ENCODE measurements at regions not wholly inside any gene's neighbourhood (a gene's known extent, or its start where the extent isn't known, plus 50 kb on each side); places are given as distances from the start of the nearest gene placed in this dataset.

- no peak for TF ChIP-seq RNF2 (IDR thresholded peaks at IDR 0.05; ENCODE audit: borderline replicate concordance, low read depth, low read length, missing control alignments, poor library complexity, severe bottlenecking)
- TF ChIP-seq JUND (IDR thresholded peaks at IDR 0.05; ENCODE audit: low read length): no peak
- no peak for TF ChIP-seq CEBPB (IDR thresholded peaks at IDR 0.05; ENCODE audit: low read depth, low read length)
- no peak for TF ChIP-seq ZNF274 (IDR thresholded peaks at IDR 0.05; ENCODE audit: borderline replicate concordance, extremely low read depth, low read length)
- no peak for TF ChIP-seq POLR2A (IDR thresholded peaks at IDR 0.05; ENCODE audit: control extremely low read depth in 1 of 2, low read depth in 2 of 2, low read length in 2 of 2)
Observed at GRCh38 chrX:42837101-42837726, 59.3 kb upstream of the PPP1R2C start (continued).
